ENCODE measurements at regions not wholly inside any gene's neighbourhood (a gene's known extent, or its start where the extent isn't known, plus 50 kb on each side); places are given as distances from the start of the nearest gene placed in this dataset.
"Not testable (repeated sequence)": the region's sequence is repeated elsewhere in the genome, so short reads cannot be mapped to it uniquely, and the experiment has no call there.

DNA sequence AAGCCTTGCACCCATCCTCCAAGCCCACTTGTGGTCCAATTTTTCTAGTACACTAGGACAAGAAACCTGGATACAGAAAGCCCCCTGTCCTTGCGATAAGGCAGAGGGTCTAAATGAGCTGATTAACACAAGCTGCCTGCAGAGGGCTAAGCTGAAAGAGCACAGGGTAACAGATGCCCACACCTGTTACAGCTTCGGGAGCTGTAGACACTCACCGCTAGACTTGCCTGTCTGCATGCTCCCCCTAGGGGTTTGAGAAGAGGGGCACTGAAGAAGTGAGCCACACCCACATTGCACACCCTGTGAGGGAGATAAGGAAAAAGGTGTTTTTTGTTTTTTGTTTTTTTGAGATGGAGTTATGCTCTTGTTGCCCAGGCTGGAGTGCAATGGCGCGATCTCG, 386.5 kb upstream of the AUTS2 start:
- intact Hi-C loops (cut with micrococcal nuclease): no loop called here
- Mint-ChIP-seq H3K9me3 (peaks cover 7% of the 10 kb centered on the region), H3K36me3 (ENCODE audit: low read depth) (no peaks in the 10 kb centered on the region), H3K4me1 (ENCODE audit: low read depth) (no peaks in the 10 kb centered on the region), H3K4me3 (ENCODE audit: low read depth) (no peak overlapping the region), H3K27me3 (ENCODE audit: low read depth) (no peaks in the 10 kb centered on the region), H3K27ac (no peak overlapping the region)
- no peak for DNase-seq (ENCODE audit: low spot score)

DNA sequence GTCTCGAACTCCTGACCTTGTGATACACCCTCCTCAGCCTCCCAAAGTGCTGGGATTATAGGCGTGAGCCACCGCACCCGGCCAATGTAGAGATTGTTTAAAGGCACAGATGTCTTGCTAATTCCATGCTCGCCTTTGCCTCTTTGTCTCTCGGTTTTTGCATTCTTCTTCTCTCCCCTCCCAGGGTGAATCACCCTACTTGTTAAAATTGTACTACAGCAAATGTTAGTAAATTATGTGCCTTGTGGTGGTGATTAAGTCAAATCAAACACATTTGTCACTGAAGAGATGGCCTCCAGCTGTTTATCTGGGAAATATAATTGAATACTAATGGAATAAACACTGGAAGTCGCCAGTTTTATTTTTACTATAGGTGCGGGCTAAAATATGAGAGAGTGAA, 384.4 kb upstream of the AUTS2 start:
- peaks cover 18% of the 10 kb centered on the region for H3K9me3 Mint-ChIP-seq
- H3K4me3 Mint-ChIP-seq (ENCODE audit: low read depth): no peak overlapping the region
- DNase-seq (ENCODE audit: low spot score): no peak

DNA sequence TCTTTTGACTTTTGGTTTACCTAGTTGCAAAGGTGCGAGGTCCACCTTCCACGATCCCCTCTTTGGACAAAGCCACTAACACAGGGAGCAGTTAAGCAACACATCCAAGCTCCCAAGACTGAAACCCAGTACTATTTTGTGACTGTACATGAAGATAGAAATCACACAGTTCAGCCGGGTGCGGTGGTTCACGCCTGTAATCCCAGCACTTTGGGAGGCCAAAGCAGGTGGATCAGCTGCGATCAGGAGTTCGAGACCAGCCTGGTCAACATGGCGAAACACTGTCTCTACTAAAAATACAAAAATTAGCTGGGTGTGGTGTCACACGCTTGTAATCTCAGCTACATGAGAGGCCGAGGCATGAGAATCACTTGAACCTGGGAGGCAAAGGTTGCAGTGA, 382.8 kb upstream of the AUTS2 start:
- peaks cover 25% of the 10 kb centered on the region for H3K9me3 Mint-ChIP-seq
- H3K27ac Mint-ChIP-seq; H3K4me3 Mint-ChIP-seq (ENCODE audit: low read depth); intact Hi-C loops (cut with micrococcal nuclease); H3K4me1 Mint-ChIP-seq (ENCODE audit: low read depth); H3K36me3 Mint-ChIP-seq (ENCODE audit: low read depth); H3K27me3 Mint-ChIP-seq (ENCODE audit: low read depth); DNase-seq (ENCODE audit: low spot score): not testable (repeated sequence)

More for the DNA sequence above, 384.4 kb upstream of the AUTS2 start:
- Mint-ChIP-seq H3K27me3 (ENCODE audit: low read depth) (no peaks in the 10 kb centered on the region), H3K36me3 (ENCODE audit: low read depth) (no peaks in the 10 kb centered on the region), H3K27ac (no peak overlapping the region), H3K4me1 (ENCODE audit: low read depth) (no peaks in the 10 kb centered on the region)
- intact Hi-C loops (cut with micrococcal nuclease): no loop called here

DNA sequence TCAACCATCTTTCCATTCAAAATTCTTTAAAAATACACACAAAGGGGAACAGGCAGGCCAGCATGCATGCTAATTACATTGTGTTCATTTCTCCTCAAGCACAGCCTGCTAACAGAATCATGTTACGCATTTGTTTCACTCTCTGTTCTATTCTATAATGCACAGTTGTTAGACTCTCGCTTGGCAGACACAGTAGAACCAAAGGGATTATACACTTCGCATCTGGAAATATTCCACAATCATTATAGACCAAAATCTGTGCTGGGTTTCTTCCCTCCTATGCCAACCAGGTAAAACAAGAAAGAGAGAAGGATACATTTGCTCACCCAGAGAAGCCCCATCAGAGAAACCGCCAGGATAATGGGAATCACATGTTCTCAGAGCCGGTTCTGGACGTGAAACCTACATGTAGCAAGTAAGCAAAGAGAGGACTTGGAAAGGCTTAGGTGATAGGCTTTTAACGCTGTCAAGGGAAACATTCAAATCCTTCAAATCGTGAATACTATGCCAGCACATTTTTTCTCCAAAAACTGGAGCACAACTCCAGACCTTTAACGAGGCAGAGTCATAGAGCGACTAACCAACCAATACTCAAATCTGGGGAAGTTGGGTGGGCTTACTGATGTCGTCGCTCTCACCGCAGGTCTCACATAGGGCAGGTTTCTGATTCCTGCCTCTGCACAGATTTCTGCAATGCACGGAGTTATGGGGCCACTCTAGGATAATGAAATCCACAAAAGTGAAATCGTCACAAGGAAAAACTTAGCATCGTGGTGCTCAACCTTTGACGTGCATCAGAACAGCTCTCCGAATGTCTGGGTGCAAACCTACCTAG, 380.5 kb upstream of the AUTS2 start:
- Mint-ChIP-seq H3K9me3 (peaks cover 35% of the 10 kb centered on the region), H3K4me3 (ENCODE audit: low read depth) (no peak overlapping the region), H3K36me3 (ENCODE audit: low read depth) (no peaks in the 10 kb centered on the region), H3K27me3 (ENCODE audit: low read depth) (no peaks in the 10 kb centered on the region), H3K4me1 (ENCODE audit: low read depth) (no peaks in the 10 kb centered on the region), H3K27ac (no peak overlapping the region)
- no peak for DNase-seq (ENCODE audit: low spot score)
- intact Hi-C loops (cut with micrococcal nuclease): no loop called here

DNA sequence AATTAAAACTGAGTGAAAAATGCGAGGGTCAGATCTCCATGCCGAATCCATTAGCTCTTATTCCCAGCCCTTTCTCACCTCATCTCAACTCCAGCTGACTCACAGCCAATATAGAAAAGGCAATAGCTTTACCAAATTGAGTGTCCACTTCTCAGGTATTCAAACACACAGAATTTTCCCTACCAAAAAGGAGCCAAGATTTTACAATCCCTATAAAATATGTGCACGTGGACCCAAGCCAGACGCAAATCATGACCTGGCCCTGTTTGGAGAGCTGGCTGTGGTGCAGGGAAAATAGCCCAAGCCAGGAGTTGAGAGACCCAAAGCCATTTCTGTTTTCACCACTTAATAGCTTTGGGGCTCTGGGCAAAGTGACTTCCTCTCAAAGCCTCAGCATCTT, 379.7 kb upstream of the AUTS2 start:
- H3K4me3 Mint-ChIP-seq (ENCODE audit: low read depth): no peak overlapping the region
- no peak for DNase-seq (ENCODE audit: low spot score)
- intact Hi-C loops (cut with micrococcal nuclease): no loop called here
- H3K27me3 Mint-ChIP-seq (ENCODE audit: low read depth): no peaks in the 10 kb centered on the region
- H3K4me1 Mint-ChIP-seq (ENCODE audit: low read depth): no peaks in the 10 kb centered on the region
- peaks cover 31% of the 10 kb centered on the region for H3K9me3 Mint-ChIP-seq
- H3K27ac Mint-ChIP-seq: no peak overlapping the region
- H3K36me3 Mint-ChIP-seq (ENCODE audit: low read depth): no peaks in the 10 kb centered on the region

DNA sequence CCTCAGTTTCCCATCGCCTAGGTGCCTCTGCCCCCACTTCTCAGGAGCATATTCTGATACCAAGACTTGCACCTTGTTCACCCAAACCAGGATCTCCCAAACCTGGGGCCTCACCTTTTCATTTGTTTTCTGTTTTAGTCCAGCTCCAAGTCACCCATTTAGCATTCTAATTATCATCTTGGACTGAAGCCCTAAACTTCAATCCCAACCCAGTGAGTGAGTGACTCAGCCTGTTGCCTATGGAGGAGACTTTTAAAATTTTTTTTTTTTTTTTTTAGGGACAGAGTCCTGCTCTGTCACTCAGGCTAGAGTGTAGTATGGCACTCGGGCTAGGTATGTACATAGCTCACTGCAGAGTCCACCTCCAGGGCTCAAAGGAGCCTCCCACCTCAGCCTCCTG, 378.9 kb upstream of the AUTS2 start:
- Mint-ChIP-seq H3K27ac (no peak overlapping the region), H3K4me1 (ENCODE audit: low read depth) (no peaks in the 10 kb centered on the region), H3K36me3 (ENCODE audit: low read depth) (no peaks in the 10 kb centered on the region), H3K9me3 (peaks cover 35% of the 10 kb centered on the region), H3K4me3 (ENCODE audit: low read depth) (no peak overlapping the region), H3K27me3 (ENCODE audit: low read depth) (no peaks in the 10 kb centered on the region)
- DNase-seq (ENCODE audit: low spot score): no peak
- intact Hi-C loops (cut with micrococcal nuclease): no loop called here

DNA sequence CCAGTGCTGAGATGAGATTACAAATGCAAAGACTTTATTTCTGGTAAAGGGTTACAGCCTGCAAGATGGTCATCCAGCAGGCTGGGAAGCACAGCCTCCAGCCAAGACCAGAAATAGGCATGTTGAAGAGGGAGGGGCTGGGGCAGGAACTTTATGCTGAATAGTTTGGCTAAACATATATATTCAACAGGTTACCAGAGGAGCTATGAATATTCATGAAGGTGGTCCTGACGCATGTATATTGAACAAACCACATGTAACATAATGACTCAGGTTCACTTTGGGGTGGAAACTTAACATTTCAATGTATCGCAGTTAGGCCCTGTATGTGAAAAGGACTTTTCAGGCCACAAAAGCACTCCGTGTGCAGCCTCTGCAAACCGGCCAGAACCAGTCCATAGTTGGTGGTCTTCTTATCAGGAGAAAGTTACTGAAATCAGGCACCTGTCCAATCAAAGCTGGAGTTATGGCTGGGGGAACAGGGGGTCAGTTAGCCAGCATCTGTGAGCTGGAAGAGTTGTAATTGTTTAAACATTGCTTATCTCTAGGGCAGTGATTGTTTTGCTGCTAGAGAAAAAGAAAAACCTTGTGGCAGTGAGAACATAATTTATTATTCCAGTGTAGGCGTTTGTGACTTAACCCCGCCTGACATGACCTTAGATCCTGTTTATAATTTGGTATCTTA, 372.9 kb upstream of the AUTS2 start:
- Mint-ChIP-seq H3K36me3 (ENCODE audit: low read depth) (no peaks in the 10 kb centered on the region), H3K4me1 (ENCODE audit: low read depth) (no peaks in the 10 kb centered on the region), H3K9me3 (peaks cover 31% of the 10 kb centered on the region), H3K4me3 (ENCODE audit: low read depth) (no peak overlapping the region), H3K27me3 (ENCODE audit: low read depth) (no peaks in the 10 kb centered on the region), H3K27ac (no peak overlapping the region)
- intact Hi-C loops (cut with micrococcal nuclease): no loop called here
- DNase-seq (ENCODE audit: low spot score): no peak

DNA sequence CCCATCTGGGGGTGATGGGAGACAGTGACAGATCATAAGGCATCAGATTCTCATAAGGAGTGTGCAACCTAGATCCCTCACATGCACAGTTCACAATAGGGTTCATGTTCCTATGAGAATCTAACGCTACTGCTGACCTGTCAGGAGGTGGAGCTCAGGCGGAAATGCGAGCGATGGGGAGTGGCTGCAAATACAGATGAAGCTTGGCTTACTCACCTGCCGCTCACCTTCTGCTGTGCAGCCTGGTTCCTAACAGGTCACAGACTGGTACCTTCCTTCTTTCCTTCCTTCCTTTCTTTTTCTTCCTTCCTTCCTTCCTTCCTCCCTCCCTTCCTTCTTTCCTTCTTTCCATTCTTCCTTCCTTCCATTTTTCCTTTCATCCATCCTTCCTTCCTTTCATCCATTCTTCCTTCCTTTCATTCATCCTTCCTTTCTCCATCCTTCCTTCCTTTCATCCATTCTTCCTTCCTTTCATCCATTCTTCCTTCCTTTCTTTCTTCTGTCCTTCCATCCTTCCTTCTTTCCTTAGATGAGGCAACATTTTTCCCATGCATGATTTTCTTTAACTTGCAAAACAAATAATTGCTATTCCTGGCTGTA, 370.0 kb upstream of the AUTS2 start:
- peaks cover 24% of the 10 kb centered on the region for H3K9me3 Mint-ChIP-seq
- H3K27ac Mint-ChIP-seq: no peak overlapping the region
- no peaks in the 10 kb centered on the region for H3K27me3 Mint-ChIP-seq (ENCODE audit: low read depth)
- H3K4me1 Mint-ChIP-seq (ENCODE audit: low read depth): no peaks in the 10 kb centered on the region
- intact Hi-C loops (cut with micrococcal nuclease): no loop called here
- no peak overlapping the region for H3K4me3 Mint-ChIP-seq (ENCODE audit: low read depth)
- no peak for DNase-seq (ENCODE audit: low spot score)
- no peaks in the 10 kb centered on the region for H3K36me3 Mint-ChIP-seq (ENCODE audit: low read depth)

DNA sequence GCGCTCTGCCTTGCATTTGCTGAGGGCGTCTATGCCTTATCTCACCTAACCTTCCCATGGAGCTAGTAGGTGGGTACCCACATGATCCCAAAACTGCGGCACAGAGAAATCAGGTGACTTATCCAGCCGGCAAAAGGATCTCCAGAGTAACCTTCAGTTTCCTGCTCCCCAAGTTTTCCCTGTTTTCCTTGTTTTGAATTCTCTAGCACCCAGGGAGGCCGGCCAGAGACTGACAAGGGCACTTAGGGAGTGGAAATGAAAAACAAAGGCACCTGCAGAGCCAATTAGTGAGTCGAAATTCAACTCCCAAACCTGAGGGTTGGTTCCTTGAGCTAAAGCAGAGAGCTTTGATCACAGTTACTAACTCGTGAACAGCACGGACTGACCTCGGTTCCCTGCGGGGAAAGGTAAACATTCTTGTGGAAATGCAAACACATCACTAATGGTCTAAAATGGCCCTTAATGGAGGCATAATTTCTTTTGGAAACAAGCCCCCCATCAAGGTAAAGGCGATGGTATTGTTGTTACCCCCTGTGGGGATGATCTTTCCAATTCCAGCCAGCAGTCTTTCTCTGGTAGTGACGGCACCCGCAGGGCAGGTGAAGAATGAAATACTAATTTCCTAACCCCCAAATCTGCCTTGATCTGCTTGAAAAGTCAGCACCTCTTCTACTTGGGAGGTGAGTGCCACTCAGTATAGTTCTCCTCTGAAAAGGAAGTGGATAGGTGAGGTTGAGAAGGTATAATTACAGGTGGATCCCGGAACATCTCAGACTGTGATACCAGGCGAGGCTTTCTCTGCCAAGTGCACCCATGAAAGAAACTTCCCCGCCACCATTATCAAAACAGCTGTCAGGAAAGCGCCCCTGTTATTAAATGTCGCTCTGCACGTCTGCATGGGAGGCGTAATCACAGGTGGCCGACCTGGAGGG, 365.6 kb upstream of the AUTS2 start:
- H3K4me1 Mint-ChIP-seq (ENCODE audit: low read depth): no peaks in the 10 kb centered on the region
- no peaks in the 10 kb centered on the region for H3K27me3 Mint-ChIP-seq (ENCODE audit: low read depth)
- DNase-seq (ENCODE audit: low spot score): no peak

DNA sequence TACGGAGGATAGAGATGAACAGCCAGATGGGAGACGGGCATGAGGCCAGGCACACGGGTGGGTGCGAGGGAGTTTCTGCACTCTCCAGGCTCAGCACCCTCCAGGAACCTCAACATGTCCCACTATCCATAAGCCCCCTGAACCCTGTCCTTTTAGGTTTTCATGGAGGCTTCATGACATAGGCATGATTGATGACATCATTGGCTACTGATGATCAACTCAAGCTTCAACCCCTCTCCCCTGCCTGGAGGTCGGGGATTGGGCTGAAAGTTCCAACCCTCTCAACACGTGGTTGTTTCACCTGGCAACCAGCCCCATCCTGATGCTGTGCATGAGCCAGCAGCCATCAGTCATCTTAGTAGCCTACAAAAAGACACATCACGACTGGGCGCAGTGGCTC, 360.7 kb upstream of the AUTS2 start:
- Mint-ChIP-seq H3K9me3 (peaks cover 39% of the 10 kb centered on the region), H3K4me1 (ENCODE audit: low read depth) (no peaks in the 10 kb centered on the region), H3K27me3 (ENCODE audit: low read depth) (no peaks in the 10 kb centered on the region), H3K4me3 (ENCODE audit: low read depth) (no peak overlapping the region), H3K36me3 (ENCODE audit: low read depth) (no peaks in the 10 kb centered on the region), H3K27ac (no peak overlapping the region)
- intact Hi-C loops (cut with micrococcal nuclease): no loop called here
- no peak for DNase-seq (ENCODE audit: low spot score)

More for the DNA sequence above, 365.6 kb upstream of the AUTS2 start:
- Mint-ChIP-seq H3K9me3 (peaks cover 22% of the 10 kb centered on the region), H3K36me3 (ENCODE audit: low read depth) (no peaks in the 10 kb centered on the region), H3K27ac (no peak overlapping the region), H3K4me3 (ENCODE audit: low read depth) (no peak overlapping the region)
- intact Hi-C loops (cut with micrococcal nuclease): no loop called here

DNA sequence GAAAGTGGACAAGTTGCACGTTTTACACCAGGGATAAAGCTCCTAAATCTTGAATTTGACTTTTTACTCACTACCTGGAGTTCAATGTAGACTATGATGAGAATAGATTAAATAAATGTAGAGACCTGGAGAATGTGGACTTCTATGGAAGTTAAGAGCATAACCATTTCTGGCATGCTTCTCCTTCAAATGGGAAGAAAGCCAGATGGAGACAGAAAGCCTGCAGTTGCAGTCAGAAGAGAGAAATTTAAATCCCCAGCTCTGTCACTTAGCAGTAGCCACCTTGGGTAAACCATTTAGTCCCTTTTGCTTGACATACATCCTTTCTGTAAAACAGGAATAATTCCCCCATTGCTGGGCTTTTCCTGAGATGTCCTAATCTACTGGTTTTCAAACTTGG, 355.3 kb upstream of the AUTS2 start:
- Mint-ChIP-seq H3K27ac (no peak overlapping the region), H3K36me3 (ENCODE audit: low read depth) (no peaks in the 10 kb centered on the region), H3K4me3 (ENCODE audit: low read depth) (no peak overlapping the region), H3K27me3 (ENCODE audit: low read depth) (no peaks in the 10 kb centered on the region), H3K9me3 (peaks cover 48% of the 10 kb centered on the region), H3K4me1 (ENCODE audit: low read depth) (no peaks in the 10 kb centered on the region)
- no peak for DNase-seq (ENCODE audit: low spot score)
- intact Hi-C loops (cut with micrococcal nuclease): no loop called here

DNA sequence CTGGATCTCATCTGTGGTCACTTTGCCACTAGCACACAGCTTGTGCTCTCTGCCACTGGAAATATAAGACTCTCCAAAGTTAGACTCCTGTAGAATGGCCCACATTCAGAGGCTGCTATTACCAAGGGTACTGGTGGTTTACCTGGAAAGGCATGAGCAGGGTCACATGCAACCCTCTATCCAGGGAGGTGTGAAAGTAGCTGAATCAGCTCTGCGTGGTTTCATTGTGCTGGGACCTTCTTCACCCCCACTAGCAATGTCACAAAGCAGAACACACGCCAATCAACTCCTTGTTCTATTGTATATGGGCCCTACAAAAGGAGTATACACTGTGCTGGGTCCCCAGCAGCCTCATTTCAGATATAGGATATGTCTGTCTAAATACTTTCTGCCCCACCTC, 353.6 kb upstream of the AUTS2 start:
- intact Hi-C loops (cut with micrococcal nuclease): no loop called here
- H3K9me3 Mint-ChIP-seq: peaks cover 42% of the 10 kb centered on the region
- no peaks in the 10 kb centered on the region for H3K36me3 Mint-ChIP-seq (ENCODE audit: low read depth)
- H3K27ac Mint-ChIP-seq: no peak overlapping the region
- no peak overlapping the region for H3K4me3 Mint-ChIP-seq (ENCODE audit: low read depth)
- no peaks in the 10 kb centered on the region for H3K4me1 Mint-ChIP-seq (ENCODE audit: low read depth)
- no peak for DNase-seq (ENCODE audit: low spot score)
- no peaks in the 10 kb centered on the region for H3K27me3 Mint-ChIP-seq (ENCODE audit: low read depth)
